Loucy (cell line): ENCODE measurements at regions not wholly inside any gene's neighbourhood (a gene's known extent, or its start where the extent isn't known, plus 50 kb on each side); places are given as distances from the start of the nearest gene placed in this dataset.

Experiments
- H2AFZ ChIP-seq: fragments of 200-600 bp; sonication (generic); 2 replicates; pipeline ENCODE4 v1.6.0; 2016; ENCODE audit warnings: antibody characterized with exemption, mild to moderate bottlenecking, low read length, moderate library complexity
- H3F3A ChIP-seq: fragments of 200-600 bp; 2 replicates; pipeline ENCODE4 v1.6.0; 2016; ENCODE audit warnings: antibody characterized with exemption, low read depth, mild to moderate bottlenecking
- H3K27me3 ChIP-seq: fragments of 200-600 bp; sonication (generic); 2 replicates; pipeline ENCODE4 v1.6.1; 2014; ENCODE audit warnings: low read length, mild to moderate bottlenecking; ENCODE audit not compliant: insufficient read depth, poor library complexity, severe bottlenecking
- H3K36me3 ChIP-seq: fragments of 200-600 bp; sonication (generic); 2 replicates; pipeline ENCODE4 v1.6.1; 2016; ENCODE audit warnings: low read length; ENCODE audit not compliant: insufficient read depth
- H3K4me1 ChIP-seq: fragments of 200-600 bp; sonication (generic); 2 replicates; pipeline ENCODE4 v1.5.1; 2014; ENCODE audit warnings: low read length, mild to moderate bottlenecking; ENCODE audit not compliant: insufficient read depth, poor library complexity, severe bottlenecking
- H3K4me2 ChIP-seq: fragments of 200-600 bp; sonication (generic); 2 replicates; pipeline ENCODE4 v1.6.0; 2014; ENCODE audit warnings: antibody characterized with exemption, low read length, low read depth, mild to moderate bottlenecking; ENCODE audit not compliant: poor library complexity, severe bottlenecking
- H3K4me3 ChIP-seq: fragments of 200-600 bp; sonication (generic); 2 replicates; pipeline ENCODE4 v1.5.1; 2014; ENCODE audit warnings: low read length, mild to moderate bottlenecking, mixed read lengths; ENCODE audit not compliant: poor library complexity, severe bottlenecking
- H3K79me2 ChIP-seq: fragments of 200-600 bp; sonication (generic); 2 replicates; pipeline ENCODE4 v1.6.1; 2014; ENCODE audit warnings: low read length; ENCODE audit not compliant: insufficient read depth
- H3K9ac ChIP-seq: fragments of 200-600 bp; sonication (generic); 2 replicates; pipeline ENCODE4 v1.6.0; 2014; ENCODE audit warnings: mild to moderate bottlenecking, low read depth, low read length, moderate library complexity; ENCODE audit not compliant: poor library complexity, severe bottlenecking
- H3K9me2 ChIP-seq: fragments of 200-600 bp; sonication (generic); replicated peaks from 2 replicates; pipeline ENCODE4 v1.6.1; 2016; ENCODE audit warnings: low read depth, low read length, mixed read lengths
- H3K9me3 ChIP-seq: fragments of 200-600 bp; sonication (generic); 2 replicates; pipeline ENCODE4 v1.6.1; 2014; ENCODE audit warnings: mild to moderate bottlenecking, antibody characterized with exemption, low read length, low read depth; ENCODE audit not compliant: insufficient read depth
- H4K20me1 ChIP-seq: fragments of 200-600 bp; sonication (generic); 2 replicates; pipeline ENCODE4 v1.6.0; 2014; ENCODE audit warnings: antibody characterized with exemption, low read length, mild to moderate bottlenecking; ENCODE audit not compliant: insufficient read depth, poor library complexity, severe bottlenecking
- EZH2phosphoT487 ChIP-seq: fragments of 200-600 bp; IDR thresholded peaks from 2 replicates; pipeline ENCODE4 v1.6.1; 2018; ENCODE audit warnings: antibody characterized with exemption, mild to moderate bottlenecking, moderate library complexity, borderline replicate concordance
- TF ChIP-seq, protein P1 (sequence below): fragments of 200-600 bp; sonication (generic); conservative IDR thresholded peaks from 2 replicates; pipeline ENCODE4 v1.5.1; 2014; ENCODE audit warnings: mild to moderate bottlenecking, antibody characterized with exemption, low read length

- Histone ChIP-seq H3K9me3 (no peaks in the 10 kb centered on the region), H3K4me1 (peaks cover 33% of the 10 kb centered on the region), H3F3A (no peaks in the 10 kb centered on the region), H3K4me3 (no peak overlapping the region), H4K20me1 (no peaks in the 10 kb centered on the region), H3K9ac (no peak overlapping the region), H2AFZ (no peak overlapping the region), H3K79me2 (no peaks in the 10 kb centered on the region), H3K4me2 (no peak overlapping the region), H3K9me2 (no peaks in the 10 kb centered on the region), H3K36me3 (no peaks in the 10 kb centered on the region), H3K27me3 (no peaks in the 10 kb centered on the region)
- TF ChIP-seq, protein P1, sequence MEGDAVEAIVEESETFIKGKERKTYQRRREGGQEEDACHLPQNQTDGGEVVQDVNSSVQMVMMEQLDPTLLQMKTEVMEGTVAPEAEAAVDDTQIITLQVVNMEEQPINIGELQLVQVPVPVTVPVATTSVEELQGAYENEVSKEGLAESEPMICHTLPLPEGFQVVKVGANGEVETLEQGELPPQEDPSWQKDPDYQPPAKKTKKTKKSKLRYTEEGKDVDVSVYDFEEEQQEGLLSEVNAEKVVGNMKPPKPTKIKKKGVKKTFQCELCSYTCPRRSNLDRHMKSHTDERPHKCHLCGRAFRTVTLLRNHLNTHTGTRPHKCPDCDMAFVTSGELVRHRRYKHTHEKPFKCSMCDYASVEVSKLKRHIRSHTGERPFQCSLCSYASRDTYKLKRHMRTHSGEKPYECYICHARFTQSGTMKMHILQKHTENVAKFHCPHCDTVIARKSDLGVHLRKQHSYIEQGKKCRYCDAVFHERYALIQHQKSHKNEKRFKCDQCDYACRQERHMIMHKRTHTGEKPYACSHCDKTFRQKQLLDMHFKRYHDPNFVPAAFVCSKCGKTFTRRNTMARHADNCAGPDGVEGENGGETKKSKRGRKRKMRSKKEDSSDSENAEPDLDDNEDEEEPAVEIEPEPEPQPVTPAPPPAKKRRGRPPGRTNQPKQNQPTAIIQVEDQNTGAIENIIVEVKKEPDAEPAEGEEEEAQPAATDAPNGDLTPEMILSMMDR: no peak
- no peak for TF ChIP-seq EZH2phosphoT487
Observed at GRCh38 chr12:89080793-89081465, 271.4 kb downstream of the DUSP6 start.

GRCh38 chr12:89075880-89076540 lies 276.3 kb downstream of the DUSP6 start:
- no peaks in the 10 kb centered on the region for H3K36me3 ChIP-seq
- H3K4me3 ChIP-seq: no peak overlapping the region
- no peak overlapping the region for H2AFZ ChIP-seq
- no peaks in the 10 kb centered on the region for H3K9me3 ChIP-seq
- no peak overlapping the region for H3K4me2 ChIP-seq
- H3F3A ChIP-seq: no peaks in the 10 kb centered on the region
- no peaks in the 10 kb centered on the region for H4K20me1 ChIP-seq
- no peaks in the 10 kb centered on the region for H3K79me2 ChIP-seq
- no peaks in the 10 kb centered on the region for H3K27me3 ChIP-seq
- H3K9ac ChIP-seq: no peak overlapping the region
- no peaks in the 10 kb centered on the region for H3K9me2 ChIP-seq
- no peak for TF ChIP-seq EZH2phosphoT487
- no peaks in the 10 kb centered on the region for H3K4me1 ChIP-seq

- Histone ChIP-seq H3K4me3 (no peak overlapping the region), H2AFZ (no peak overlapping the region), H3K4me1 (no peaks in the 10 kb centered on the region), H3K79me2 (no peaks in the 10 kb centered on the region), H4K20me1 (no peaks in the 10 kb centered on the region), H3K9ac (no peak overlapping the region), H3K4me2 (no peak overlapping the region), H3K9me2 (no peaks in the 10 kb centered on the region), H3K9me3 (no peaks in the 10 kb centered on the region), H3K27me3 (no peaks in the 10 kb centered on the region), H3K36me3 (no peaks in the 10 kb centered on the region), H3F3A (no peaks in the 10 kb centered on the region)
- TF ChIP-seq EZH2phosphoT487: no peak
- TF ChIP-seq, protein P1: no peak
Observed at GRCh38 chr12:89073659-89074058, 278.6 kb downstream of the DUSP6 start.

DNA sequence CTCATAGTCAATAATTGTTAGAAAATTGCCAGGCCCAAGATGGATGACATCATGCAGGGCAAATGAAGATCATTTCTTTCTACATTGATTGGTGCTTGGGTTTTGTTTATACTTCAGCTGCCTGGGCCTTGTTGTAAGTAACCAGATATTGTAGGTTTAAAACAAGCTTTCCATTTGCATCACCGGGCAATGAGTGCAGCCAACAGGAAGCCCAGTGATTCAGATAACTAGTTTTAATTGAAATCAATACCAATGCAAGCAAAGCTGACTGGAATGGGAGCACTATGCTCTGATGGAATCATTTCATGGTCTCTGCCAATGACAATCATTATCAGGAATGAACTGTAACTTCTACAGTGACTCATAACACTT lies 279.3 kb downstream of the DUSP6 start:
- Histone ChIP-seq H3K9me3 (no peaks in the 10 kb centered on the region), H3K27me3 (no peaks in the 10 kb centered on the region), H3K36me3 (no peaks in the 10 kb centered on the region), H3F3A (no peaks in the 10 kb centered on the region), H4K20me1 (no peaks in the 10 kb centered on the region), H3K4me2 (no peak overlapping the region), H3K4me3 (no peak overlapping the region), H3K79me2 (no peaks in the 10 kb centered on the region), H2AFZ (no peak overlapping the region), H3K9ac (no peak overlapping the region), H3K9me2 (no peaks in the 10 kb centered on the region), H3K4me1 (no peaks in the 10 kb centered on the region)
- TF ChIP-seq EZH2phosphoT487: no peak
- TF ChIP-seq, protein P1: no peak
